ENCODE measurements at regions not wholly inside any gene's neighbourhood (a gene's known extent, or its start where the extent isn't known, plus 50 kb on each side); places are given as distances from the start of the nearest gene placed in this dataset.

GRCh38 chr17:71296005-71296404 lies 824.8 kb upstream of the SOX9 start:
- intact Hi-C loops (cut with micrococcal nuclease) = no loop called here
- Histone ChIP-seq H2BK20ac (ENCODE audit: low read depth, low read length) (no peak overlapping the region), H3K4me3 (ENCODE audit: insufficient read depth, low read depth, low read length) (no peak overlapping the region), H4K5ac (ENCODE audit: low read depth, low read length) (no peak overlapping the region), H3K4ac (ENCODE audit: low read depth, low read length) (no peak overlapping the region), H2AFZ (replicated peaks; ENCODE audit: low read length, poor library complexity) (peak overlapping the region; percentile 47), H2BK15ac (ENCODE audit: low read depth, low read length) (no peak overlapping the region), H3K27me3 (ENCODE audit: control insufficient read depth, insufficient read depth, low read length) (no peaks in the 10 kb centered on the region), H3K9me3 (ENCODE audit: control insufficient read depth, insufficient read depth, low read length) (no peaks in the 10 kb centered on the region), H4K8ac (ENCODE audit: low read depth in 2 of 2, low read length in 2 of 2) (no peak overlapping the region), H3K79me1 (ENCODE audit: low read depth in 1 of 2, low read length in 2 of 2) (no peaks in the 10 kb centered on the region), H3K36me3 (ENCODE audit: control insufficient read depth, insufficient read depth, low read length) (no peaks in the 10 kb centered on the region), H3K14ac (replicated peaks; ENCODE audit: low read depth, low read length) (0 out of 2 replicates have a peak overlapping the region, but pooled peaks have one; percentile 24), H3K9ac (ENCODE audit: low read depth, low read length) (no peak overlapping the region), H3K9me1 (ENCODE audit: insufficient read depth, low read length) (no peaks in the 10 kb centered on the region), H2BK5ac (ENCODE audit: low read depth, low read length, poor library complexity, severe bottlenecking) (no peak overlapping the region), H2AK5ac (ENCODE audit: low read depth, low read length) (no peak overlapping the region), H3K23ac (ENCODE audit: low read depth, low read length) (no peak overlapping the region), H4K20me1 (ENCODE audit: insufficient read depth, low read length) (no peaks in the 10 kb centered on the region), H3K4me1 (ENCODE audit: control insufficient read depth, insufficient read depth, low read length) (no peaks in the 10 kb centered on the region), H3K56ac (ENCODE audit: extremely low read depth, insufficient read depth, low read length) (no peak overlapping the region), H3K18ac (ENCODE audit: low read depth, low read length) (no peak overlapping the region), H4K91ac (ENCODE audit: insufficient read depth, low read depth, low read length) (no peak overlapping the region), H2BK120ac (ENCODE audit: low read depth, low read length) (no peak overlapping the region), H3K27ac (ENCODE audit: insufficient read depth, low read length) (no peak overlapping the region), H3K4me2 (ENCODE audit: low read depth, low read length) (no peak overlapping the region), H2AK9ac (replicated peaks; ENCODE audit: low read depth, low read length, poor library complexity) (no peak overlapping the region)
- no peak for ATAC-seq (ENCODE audit: low read depth)
- POLR2A ChIA-PET (ENCODE audit: unreplicated experiment) = no interaction called here
- WGBS, 2 experiments (ENCODE audit: extremely low coverage in 2 of 2, insufficient read length in 1 of 2) = no CpG with 5 or more reads among the region's 1 CpG
- in situ Hi-C loops (cut with MboI; ENCODE audit: low sequenced_read_pairs) = no loop called here
- DNase-seq = no peak
- no TSS peak for BruUV-seq (replicated peaks)
- CTCF ChIA-PET = no interaction called here
- dilution Hi-C loops (cut with HindIII; ENCODE audit: low sequenced_read_pairs, unreplicated experiment) = no loop called here
- TF ChIP-seq BHLHE40 (IDR thresholded peaks at IDR 0.05; ENCODE audit: low read depth, low read length) (no peak), MAZ (IDR thresholded peaks at IDR 0.05; ENCODE audit: borderline replicate concordance, low read depth, low read length) (no peak), NFE2L2 (IDR thresholded peaks at IDR 0.05; ENCODE audit: low read depth, low read length) (no peak), ELK1 (IDR thresholded peaks at IDR 0.05; ENCODE audit: borderline replicate concordance, low read depth, low read length) (no peak), FOS (IDR thresholded peaks at IDR 0.05; ENCODE audit: low read depth, low read length) (no peak), USF2 (IDR thresholded peaks at IDR 0.05; ENCODE audit: low read depth, low read length) (no peak), CEBPB (IDR thresholded peaks at IDR 0.05; ENCODE audit: low read depth, low read length) (no peak), SMC3 (IDR thresholded peaks at IDR 0.05; ENCODE audit: low read depth, low read length) (no peak), RFX5 (IDR thresholded peaks at IDR 0.05; ENCODE audit: low read depth, low read length) (no peak), CTCF (conservative IDR thresholded peaks at IDR 0.05; ENCODE audit: low read depth, low read length) (no peak), POLR2A (IDR thresholded peaks at IDR 0.05; ENCODE audit: low read depth, low read length) (no peak), MAFK (IDR thresholded peaks at IDR 0.05; ENCODE audit: low read depth, low read length) (no peak), MXI1 (IDR thresholded peaks at IDR 0.05; ENCODE audit: borderline replicate concordance, low read depth, low read length) (no peak), RCOR1 (IDR thresholded peaks at IDR 0.05; ENCODE audit: insufficient replicate concordance, low read length) (no peak)

Measured in IMR-90 (cell line).